ENCODE measurements at regions not wholly inside any gene's neighbourhood (a gene's known extent, or its start where the extent isn't known, plus 50 kb on each side); places are given as distances from the start of the nearest gene placed in this dataset.
A peak's percentile ranks its signal among the peaks of the same experiment; 100 is the strongest.

GRCh38 chr6:1228754-1229191, 83.1 kb upstream of the FOXQ1 start:
- TF ChIP-seq POLR2A (IDR thresholded peaks at IDR 0.05): no peak
- TF ChIP-seq, protein P1, sequence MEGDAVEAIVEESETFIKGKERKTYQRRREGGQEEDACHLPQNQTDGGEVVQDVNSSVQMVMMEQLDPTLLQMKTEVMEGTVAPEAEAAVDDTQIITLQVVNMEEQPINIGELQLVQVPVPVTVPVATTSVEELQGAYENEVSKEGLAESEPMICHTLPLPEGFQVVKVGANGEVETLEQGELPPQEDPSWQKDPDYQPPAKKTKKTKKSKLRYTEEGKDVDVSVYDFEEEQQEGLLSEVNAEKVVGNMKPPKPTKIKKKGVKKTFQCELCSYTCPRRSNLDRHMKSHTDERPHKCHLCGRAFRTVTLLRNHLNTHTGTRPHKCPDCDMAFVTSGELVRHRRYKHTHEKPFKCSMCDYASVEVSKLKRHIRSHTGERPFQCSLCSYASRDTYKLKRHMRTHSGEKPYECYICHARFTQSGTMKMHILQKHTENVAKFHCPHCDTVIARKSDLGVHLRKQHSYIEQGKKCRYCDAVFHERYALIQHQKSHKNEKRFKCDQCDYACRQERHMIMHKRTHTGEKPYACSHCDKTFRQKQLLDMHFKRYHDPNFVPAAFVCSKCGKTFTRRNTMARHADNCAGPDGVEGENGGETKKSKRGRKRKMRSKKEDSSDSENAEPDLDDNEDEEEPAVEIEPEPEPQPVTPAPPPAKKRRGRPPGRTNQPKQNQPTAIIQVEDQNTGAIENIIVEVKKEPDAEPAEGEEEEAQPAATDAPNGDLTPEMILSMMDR (IDR thresholded peaks at IDR 0.05): no peak
- peaks cover 0 to 50% (median 11%) of the 10 kb centered on the region in 3 donors for H3K4me1 ChIP-seq
- H3K36me3 ChIP-seq: no peaks in the 10 kb centered on the region
- no peaks in the 10 kb centered on the region for H3K27me3 ChIP-seq
- intact Hi-C loops (cut with DNase I): no loop called here
- no peak for DNase-seq
- no peak overlapping the region for H3K27ac ChIP-seq
- H3K4me3 ChIP-seq: no peak overlapping the region
- WGBS, 2 donors: 88% methylated on average over 9 of the region's 9 CpGs
- H3K9me3 ChIP-seq: no peaks in the 10 kb centered on the region

DNA sequence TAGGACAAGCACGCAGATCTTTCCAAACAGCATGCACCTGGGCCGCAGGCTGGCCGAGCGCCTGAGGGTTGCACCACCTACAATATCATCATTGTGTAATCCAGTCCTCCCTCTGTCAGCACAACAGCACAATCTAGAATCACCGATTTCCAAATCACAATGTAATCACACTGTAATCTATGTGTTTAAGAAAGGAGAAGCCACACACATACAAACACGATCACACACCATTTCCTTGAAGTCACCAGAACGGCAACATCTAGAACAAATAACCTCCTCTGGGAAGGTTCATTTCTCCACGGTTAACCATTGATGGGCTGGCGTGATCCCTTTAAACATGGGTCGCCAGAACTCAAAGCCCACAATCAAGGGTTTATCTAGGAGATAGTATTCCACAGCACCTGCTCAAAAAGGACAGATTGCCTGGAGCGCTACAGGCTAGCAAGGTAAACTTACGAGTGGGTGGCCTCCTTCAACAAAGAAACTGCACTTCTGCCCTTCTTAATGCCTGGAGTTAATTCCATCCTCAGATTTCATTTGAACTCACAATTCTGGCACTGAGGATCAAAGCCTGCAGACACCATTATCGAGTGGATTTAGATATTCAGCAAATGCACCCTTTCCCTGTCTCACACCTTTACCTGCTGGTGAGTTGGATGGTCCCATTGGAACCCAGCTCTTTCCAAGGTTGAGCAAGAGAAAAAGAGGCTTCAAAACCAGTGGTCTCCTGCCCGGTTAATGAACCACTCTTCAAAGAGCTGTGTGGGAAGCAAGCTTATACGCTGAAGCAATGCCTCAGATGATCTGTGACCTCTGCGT, 83.8 kb upstream of the FOXQ1 start:
- H3K4me1 ChIP-seq: peaks cover 0 to 50% (median 11%) of the 10 kb centered on the region in 3 donors
- TF ChIP-seq POLR2A (IDR thresholded peaks at IDR 0.05): no peak
- TF ChIP-seq, protein P1 (IDR thresholded peaks at IDR 0.05): no peak
- intact Hi-C loops (cut with DNase I): no loop called here
- no peak for DNase-seq
- no peak overlapping the region for H3K4me3 ChIP-seq
- no peaks in the 10 kb centered on the region for H3K27me3 ChIP-seq
- H3K9me3 ChIP-seq: no peaks in the 10 kb centered on the region
- H3K27ac ChIP-seq: no peak overlapping the region
- WGBS, 2 donors: 63 to 69% methylated on average over 15 of the region's 16 CpGs
- no peaks in the 10 kb centered on the region for H3K36me3 ChIP-seq

DNA sequence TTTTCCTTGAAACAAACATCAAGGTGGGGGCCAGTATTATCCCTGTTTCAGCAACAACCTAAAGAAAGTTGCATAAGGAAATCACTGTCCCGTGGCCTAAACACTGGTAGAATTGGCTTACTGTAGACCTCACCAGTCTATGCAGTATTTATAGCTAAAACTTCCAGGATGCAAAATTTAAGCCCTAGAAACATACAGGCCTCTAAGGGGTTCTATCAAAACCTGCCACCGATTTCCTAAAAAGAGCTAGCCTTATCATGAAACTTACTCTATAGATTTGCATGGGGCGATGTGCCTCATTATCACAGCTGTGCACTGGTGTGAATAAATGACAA, 84.3 kb upstream of the FOXQ1 start:
- Histone ChIP-seq H3K4me1 (peaks cover 0 to 48% (median 11%) of the 10 kb centered on the region in 3 donors), H3K9me3 (no peaks in the 10 kb centered on the region), H3K27ac (no peak overlapping the region), H3K36me3 (no peaks in the 10 kb centered on the region), H3K4me3 (no peak overlapping the region), H3K27me3 (no peaks in the 10 kb centered on the region)
- TF ChIP-seq, protein P1 (IDR thresholded peaks at IDR 0.05): no peak
- no peak for TF ChIP-seq POLR2A (IDR thresholded peaks at IDR 0.05)
- no peak for DNase-seq
- WGBS, 2 donors: 54 to 61% methylated on average over 3 of the region's 3 CpGs
- intact Hi-C loops (cut with DNase I): no loop called here

- DNase-seq: no peak
- WGBS, 2 donors: 67 to 73% methylated on average over 15 to 18 of the region's 18 CpGs
- Histone ChIP-seq H3K4me3 (peak overlapping the region in 1 of 4 donors; percentile 7), H3K36me3 (no peaks in the 10 kb centered on the region), H3K27me3 (no peaks in the 10 kb centered on the region), H3K4me1 (peaks cover 0 to 37% (median 10%) of the 10 kb centered on the region in 3 donors), H3K27ac (no peak overlapping the region), H3K9me3 (no peaks in the 10 kb centered on the region)
- intact Hi-C loops (cut with DNase I): no loop called here
- no peak for TF ChIP-seq POLR2A (IDR thresholded peaks at IDR 0.05)
- TF ChIP-seq, protein P1 (IDR thresholded peaks at IDR 0.05): no peak
Observed at GRCh38 chr6:1226277-1227099, 85.4 kb upstream of the FOXQ1 start.

- no peaks in the 10 kb centered on the region for H3K27me3 ChIP-seq
- no peaks in the 10 kb centered on the region for H3K36me3 ChIP-seq
- 93 to 100% methylated on average over 1 to 2 of the region's 2 CpGs for WGBS, 2 donors
- no peak overlapping the region for H3K4me3 ChIP-seq
- H3K27ac ChIP-seq: no peak overlapping the region
- DNase-seq: no peak
- no peaks in the 10 kb centered on the region for H3K9me3 ChIP-seq
- H3K4me1 ChIP-seq: peaks cover 0 to 21% (median 0%) of the 10 kb centered on the region in 3 donors
- TF ChIP-seq, protein P1 (IDR thresholded peaks at IDR 0.05): no peak
- no peak for TF ChIP-seq POLR2A (IDR thresholded peaks at IDR 0.05)
- intact Hi-C loops (cut with DNase I): no loop called here
Observed at GRCh38 chr6:1224514-1224913, 87.4 kb upstream of the FOXQ1 start.

All from esophagus squamous epithelium (tissue), 5 donors.